Activated T-helper 9 cell treated with anti-CD3 and anti-CD28 coated beads, Interleukin-2, amount 50 U/mL, for 16 hours (primary cell): ENCODE measurements at regions not wholly inside any gene's neighbourhood (a gene's known extent, or its start where the extent isn't known, plus 50 kb on each side); places are given as distances from the start of the nearest gene placed in this dataset.
"Not testable (repeated sequence)": the region's sequence is repeated elsewhere in the genome, so short reads cannot be mapped to it uniquely, and the experiment has no call there.

ENCODE experiments used
- DNase-seq: peaks from one replicate; pipeline ENCODE4 v3.0.0-alpha.2; 2020; ENCODE audit warnings: low read depth

DNA sequence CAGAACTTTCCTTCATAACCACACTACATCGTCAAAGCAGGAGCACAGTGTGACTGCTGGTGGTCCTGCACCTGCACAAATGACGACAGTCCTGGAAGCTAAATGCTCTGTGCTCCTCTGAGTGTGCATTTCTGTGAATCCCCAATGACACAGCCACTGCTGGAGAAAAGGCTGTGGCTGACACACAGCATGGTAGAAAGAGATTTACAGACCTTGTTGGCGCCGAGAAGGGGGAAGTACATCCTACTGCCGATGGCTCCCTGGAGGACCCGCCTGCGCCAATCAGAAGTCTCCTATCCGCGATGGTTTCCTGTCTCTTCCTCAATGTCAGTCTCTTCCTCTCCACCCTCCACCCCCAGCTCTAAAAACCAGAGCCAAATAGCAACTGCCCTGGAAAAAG lies 115.4 kb upstream of the RAB4A start:
- DNase-seq, result no peak

DNA sequence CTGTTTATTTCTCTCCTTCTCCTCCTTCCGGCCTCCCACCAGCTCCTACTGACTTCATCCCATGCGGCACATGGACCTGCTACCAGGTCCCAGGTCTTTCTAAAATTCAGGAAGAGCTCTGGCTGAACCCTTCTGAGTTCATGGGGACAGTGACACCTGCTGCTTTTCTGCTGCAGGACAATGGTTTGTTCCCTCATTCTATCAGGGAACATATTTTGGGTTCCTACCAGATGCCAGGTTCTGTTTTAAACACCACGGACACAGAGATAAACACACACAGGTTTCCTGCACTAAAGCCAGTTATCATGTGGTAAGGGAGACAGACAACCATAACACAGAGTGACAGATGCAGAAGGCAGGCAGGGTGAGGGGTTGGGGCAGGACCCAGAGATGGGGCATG lies 114.0 kb upstream of the RAB4A start:
- no peak for DNase-seq

DNA sequence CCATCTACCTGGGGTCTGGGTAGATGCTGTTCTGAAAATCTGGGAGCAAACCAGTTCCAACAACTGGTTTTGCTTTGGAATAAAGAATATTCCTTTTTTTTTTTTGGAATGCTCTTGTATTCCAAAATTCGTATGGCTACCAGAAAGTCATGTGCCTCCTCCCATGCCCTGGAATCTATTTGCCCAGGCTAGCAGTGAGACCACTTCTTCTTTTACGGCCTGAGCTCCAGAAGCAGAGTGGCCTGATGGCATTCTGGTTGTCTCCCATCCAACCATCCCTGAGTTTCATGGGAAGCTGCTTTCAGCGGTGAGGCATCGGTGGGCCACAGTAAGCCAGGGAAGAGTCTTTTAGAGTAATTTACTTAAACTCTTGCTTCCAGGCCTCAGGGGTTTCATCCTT lies 113.4 kb upstream of the RAB4A start:
- DNase-seq, result no peak

DNA sequence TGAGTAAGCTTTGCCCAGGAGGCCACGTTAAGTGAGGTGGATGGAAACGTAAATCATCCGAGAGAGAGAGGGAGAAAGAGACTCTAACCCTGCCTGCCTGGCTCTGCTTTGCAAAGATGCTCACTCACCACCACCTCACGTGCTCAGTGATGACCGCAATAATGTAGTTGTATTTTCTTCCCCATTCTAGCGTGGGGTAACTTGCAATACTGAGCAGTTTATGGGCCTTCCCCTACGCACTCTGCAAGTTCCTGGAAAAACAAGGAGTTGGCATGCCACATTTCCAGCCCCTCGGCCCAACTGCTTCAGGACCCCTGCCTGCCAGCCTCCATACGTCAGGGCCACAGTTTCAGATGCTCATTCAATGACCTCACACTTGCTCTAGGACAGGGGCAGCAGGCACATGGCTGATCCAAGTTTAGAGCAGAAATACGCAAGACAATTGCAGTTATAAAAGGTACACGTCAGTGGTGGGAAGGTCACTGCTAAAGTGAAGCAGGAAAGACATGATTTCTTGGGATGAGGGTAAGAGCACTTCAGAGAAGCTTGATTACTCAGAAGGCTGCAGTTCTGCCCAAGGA lies 112.5 kb upstream of the RAB4A start:
- no peak for DNase-seq

DNA sequence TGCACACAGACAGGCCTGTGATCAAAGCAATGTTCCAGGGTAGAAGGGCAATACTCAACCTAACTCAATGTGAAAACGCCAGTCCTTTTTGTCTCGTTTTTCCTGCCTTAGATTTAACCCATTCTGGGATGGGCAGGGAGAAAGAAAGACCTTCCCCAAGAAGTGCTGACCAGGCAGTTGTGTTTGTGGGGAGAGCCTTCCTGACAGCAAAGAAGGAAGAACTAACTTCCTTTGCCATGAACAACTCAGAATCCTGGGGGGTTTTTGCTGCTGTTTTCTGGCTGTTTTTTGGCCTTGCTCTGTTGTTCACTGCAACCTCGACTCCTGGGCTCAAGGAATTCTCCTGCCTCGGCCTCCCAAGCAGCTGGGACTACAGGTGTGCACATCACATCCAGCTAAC lies 112.0 kb upstream of the RAB4A start:
- DNase-seq, result no peak

DNA sequence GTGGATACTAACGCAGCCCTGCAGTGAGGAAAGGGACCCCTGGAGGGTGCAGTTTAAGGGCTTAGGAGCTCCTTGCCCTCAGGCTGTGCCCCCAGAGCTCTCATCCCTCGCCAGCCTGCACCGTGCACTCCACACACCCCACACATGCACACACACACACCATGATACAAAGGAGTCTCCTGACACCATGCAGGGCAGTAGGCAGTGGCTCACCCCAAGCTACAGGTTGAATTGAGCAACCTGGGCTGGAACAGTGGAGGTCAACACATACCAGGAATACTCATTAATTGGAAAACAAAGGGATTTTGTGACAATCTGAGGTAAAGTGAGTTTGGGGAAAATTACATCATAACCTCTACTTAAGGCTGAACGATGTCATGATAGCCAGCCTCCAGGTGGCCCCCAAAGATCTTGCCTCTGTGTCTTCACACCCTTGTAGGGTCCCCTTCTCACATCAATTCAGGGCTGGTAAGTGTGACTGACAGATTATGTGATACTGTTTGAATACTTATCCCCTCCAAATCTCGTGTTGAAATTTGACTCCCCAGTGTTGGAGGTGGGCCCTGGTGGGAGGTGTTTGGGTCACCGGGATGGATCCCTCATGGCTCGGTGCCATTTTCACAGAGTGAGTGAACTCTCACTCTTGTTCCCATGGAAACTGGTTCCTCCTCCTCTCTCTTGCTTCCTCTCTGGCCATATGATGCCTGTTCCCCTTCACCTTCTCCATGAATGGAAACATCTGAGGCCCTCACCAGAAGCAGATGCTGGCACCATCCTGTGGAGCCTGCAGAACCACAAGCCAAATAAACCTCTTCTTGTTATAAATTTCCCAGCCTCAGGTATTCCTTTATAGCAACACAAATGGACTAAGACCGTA lies 111.0 kb upstream of the RAB4A start:
- DNase-seq, result no peak

DNA sequence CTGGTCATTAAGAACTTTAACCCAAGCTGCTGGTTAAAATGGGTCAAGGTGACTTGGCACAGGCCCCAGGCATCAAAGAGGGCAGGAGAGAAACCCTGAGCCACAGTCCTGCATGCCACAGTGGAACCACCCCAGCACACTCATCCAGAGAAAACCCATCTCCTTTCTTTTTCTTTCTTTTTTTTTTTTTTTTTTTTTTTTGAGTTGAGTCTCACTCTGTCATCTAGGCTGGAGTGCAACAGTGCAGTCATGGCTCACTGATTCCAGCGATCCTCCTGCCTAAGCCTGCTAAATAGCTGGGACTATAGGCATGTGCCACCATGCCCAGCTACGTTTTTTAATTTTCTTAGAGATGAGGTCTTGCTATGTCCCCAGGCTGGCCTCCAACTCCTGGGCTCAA lies 109.2 kb upstream of the RAB4A start:
- DNase-seq, result no peak

DNA sequence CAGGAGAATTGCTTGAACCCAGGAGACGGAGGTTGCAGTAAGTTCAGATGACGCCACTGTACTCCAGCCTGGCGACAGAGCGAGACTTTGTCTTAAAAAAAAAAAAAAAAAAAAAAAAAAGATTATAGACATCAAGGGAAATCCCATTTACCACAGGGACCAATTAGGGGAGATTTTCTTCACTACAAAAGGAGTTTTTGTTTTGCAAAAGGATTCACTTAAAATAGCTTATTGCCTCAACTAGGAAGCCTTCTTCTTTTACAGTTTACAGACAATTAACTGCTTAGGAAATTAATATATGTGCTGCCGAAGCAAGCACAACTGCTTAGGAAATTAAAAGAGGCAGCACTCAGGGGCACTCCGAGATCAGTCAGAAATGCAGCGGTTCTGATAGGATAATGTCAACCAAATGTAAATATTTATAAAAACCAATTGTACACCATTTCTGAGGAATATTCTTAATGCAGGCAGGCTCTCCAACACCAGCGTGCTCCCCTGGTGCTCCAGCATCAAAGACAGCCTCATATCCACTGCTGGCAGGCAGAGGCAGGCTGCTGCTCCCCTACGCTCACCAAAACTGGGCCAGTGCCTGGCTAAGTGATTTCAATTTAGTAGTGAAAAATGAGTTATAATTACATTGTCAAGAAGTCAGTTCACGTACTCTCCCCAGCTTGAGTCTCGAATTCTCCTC lies 107.9 kb upstream of the RAB4A start:
- no peak for DNase-seq

DNA sequence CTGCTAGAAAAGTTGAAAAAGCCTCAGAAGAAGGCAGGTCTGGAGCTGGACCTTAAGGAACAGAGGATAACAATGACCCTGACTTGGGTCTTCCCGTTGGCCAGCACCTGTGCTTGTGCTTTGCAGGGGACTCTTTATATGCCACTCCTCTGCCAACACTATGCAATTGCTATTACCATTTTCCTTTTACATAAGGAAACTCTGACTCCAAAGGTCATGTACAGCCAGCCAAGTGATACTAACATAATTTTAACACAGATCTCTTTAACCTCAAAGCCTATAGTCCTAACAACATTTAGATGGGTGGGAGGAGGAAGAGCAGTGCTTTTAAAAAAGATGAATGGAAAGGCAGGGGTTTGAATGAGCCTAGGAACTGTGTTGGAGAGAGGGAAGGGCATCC lies 106.6 kb upstream of the RAB4A start:
- no peak for DNase-seq

DNA sequence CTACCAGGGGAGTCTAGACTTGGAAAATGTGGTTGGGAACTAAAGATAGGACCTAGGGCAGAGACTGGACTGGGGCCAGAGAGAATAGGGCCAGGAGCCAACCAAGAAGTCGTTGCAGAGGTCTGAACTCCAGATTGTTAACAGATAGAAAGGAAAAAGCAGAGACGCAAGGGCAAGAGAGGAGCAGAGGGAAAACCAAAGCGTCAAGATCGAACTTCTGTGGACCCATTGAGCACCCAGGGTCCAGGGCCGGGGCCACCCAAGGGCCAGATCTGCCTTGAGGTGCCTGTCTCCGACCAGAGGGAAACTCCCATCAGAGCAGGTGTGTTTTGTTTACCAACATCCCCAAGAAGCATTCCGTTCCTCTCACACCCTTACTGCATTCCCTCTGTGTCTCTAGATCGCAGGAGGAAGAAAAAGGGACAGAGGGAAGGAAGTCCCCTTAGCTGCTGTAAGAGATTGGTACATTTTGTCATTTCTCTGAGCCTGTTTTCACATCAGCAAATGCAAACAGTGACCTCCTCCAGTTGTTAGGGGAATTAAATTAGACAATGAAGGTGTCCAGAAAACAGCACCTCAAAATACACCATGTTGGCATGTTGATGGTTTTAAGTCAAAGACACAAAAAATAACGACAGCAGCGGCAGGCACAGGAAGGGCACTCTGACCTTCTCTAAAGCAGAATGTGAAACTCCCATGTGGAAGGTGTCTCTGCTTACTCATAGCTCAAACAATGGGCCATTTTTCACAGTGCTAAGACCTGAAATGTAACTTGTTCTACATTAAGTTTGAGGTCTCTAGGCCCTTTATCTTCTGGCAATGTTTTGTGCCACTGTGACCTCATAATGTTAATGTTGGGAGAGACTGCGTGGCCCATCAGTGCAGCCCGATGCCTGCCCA lies 105.8 kb upstream of the RAB4A start:
- no peak for DNase-seq

DNA sequence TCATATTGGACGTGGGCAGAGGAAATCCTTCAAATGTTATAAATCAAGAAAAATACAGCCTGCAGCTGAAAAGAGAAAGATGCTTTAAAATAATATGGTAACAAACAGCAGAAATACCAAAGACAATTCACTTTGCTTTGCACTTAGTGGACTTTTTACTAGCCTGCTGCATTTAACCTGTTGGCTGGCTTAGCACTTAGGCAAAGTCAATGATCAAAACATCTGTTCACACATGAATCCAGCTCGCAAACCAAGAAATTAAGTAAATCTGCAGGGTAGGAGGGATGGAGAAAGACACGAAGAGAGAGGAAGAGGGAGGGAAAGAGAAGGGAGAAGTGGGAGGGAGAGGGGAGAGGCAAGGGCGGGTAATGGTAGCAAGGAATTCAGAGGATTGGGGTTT lies 103.6 kb upstream of the RAB4A start:
- DNase-seq, result no peak

DNA sequence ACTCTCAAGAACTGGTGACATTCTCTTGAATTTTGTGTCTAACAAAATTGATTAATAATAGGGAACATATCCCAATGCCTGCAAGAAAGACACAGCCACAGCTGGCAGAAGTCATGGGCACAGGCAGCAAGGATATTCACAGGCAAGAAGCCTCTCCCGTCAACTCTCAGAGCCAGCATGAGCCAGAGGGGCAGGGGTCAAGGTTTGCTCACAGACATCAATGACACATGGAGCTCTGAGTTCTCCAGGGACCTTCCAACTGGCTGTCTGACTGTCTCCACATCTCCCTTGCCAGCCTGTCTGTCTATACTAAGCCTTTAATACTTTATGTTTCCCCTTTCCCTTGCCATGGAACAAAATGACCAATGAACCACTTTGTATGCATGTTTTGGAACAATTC lies 101.5 kb upstream of the RAB4A start:
- DNase-seq, result no peak

DNA sequence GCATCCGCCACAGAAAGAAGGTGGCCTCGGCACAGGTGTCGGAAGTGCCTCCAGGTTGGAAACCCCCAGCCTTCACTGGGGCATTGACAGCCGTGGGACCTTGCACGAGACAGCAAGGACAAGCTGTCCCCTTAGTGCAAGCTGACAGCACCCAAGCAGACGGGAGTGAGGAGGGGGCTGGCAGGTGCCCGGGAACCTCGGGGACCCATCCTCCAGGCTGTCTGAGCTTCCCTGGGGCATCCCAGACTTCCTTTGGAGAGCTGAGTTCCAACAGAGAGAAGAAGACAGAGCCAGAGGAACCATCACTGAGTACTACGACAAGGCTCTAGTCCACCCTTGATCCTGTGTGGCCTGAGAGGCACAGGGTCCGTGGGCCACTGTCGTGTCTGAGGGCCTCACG lies 100.6 kb upstream of the RAB4A start:
- no peak for DNase-seq

DNA sequence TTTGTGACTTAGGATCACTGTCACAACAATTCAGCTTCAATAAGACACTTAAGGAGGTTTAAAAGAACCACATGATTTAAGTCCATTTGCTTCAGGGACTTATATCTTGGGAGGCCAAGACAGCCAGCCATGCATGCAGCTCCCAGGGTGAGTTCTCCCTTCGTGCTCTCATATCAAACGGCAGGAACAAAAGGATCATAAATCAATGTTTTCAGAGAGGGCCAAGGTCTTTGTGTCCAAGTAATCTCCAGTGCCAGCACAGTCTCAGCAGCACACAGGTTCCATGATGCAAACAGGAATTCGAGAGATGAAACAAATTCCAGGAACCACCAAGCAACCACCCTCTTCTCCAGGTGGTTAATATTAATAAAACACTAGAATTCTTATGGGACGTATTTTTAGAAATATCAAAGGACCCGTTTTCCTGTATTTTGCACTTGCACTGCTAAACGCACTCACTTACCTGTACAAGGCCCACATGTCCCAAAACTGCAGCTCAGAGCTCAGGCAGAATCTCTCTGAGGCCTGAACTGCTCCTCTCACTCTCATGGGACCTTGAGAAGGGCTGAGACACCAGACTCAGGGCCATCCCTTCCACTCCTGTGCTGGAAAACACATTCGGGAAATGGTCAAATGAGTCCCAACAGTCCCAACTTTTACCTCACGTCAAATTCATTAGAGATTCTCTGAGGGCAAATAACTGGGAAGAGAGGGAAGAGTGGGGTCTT lies 100.0 kb upstream of the RAB4A start:
- no peak for DNase-seq

DNA sequence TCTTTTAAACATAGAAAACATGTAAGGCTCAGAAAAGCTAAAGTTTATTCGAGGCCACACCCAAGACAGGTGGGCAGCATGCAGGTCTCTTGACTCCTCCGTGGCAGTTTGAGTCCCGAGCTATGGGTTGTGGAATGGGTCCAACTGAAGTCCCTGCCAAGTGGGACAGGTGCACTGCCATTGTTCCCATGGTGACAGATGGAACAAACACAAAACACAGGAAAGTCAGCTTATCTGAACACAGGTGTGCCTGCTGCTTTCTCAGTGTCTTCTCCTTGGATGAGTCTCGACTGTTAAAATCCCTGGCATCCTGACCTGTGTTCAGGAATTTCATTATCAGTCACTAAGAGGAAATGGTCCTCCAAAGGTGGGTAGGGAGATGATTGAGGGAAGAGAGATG lies 99.0 kb upstream of the RAB4A start:
- DNase-seq, result no peak

DNA sequence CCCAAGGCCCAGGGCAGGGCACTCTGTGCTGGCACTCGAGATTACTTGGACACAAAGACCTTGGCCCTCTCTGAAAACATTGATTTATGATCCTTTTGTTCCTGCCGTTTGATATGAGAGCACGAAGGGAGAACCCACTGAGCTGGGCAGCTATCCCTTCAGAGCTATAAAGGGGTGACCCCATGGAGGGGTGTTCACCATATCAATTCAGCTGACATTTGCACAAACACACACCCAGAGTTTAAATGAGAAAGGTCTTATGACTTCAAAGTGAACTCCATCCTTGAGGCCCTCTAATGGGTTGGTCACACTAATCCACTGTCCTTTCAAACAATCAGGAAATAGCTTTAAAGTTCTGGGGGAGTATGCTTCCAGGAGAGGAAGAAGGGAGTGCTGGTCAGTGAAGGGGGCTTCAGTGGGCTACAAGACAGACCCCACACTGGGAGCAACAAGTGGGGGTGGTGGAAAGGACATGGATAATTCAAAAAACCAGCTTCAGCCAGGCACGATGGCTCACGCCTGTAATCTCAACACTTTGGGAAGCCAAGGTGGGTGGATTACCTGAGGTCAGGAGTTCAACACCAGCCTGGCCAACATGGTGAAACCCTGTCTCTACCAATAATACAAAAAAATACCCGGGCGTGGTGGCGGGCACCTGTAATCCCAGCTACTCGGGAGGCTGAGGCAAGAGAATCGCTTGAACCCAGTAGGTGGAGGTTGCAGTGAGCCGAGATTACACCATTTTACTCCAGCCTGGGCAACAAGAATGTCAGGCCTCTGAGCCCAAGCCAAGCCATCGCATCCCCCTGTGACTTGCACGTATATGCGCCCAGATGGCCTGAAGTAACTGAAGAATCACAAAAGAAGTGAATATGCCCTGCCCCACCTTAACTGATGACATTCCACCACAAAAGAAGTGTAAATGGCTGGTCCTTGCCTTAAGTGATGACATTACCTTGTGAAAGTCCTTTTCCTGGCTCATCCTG lies 97.1 kb upstream of the RAB4A start:
- not testable (repeated sequence) for DNase-seq

DNA sequence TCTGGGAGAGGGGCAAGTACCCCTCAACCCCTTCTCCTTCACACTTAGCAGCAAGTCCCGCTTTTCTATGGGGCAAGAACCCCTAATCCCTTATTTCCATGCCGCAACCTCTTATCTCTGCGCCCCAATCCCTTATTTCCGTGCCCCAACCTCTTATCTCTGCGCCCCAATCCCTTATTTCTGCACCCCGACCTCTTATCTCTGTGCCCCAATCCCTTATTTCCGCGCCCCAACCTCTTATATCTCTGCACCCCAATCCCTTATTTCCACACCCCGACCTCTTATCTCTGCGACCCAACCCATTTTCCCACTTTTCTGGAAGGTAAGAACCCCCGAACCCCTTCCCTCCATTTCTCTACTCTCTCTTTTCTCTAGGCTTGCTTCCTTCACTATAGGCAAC lies 95.6 kb upstream of the RAB4A start:
- not testable (repeated sequence) for DNase-seq

DNA sequence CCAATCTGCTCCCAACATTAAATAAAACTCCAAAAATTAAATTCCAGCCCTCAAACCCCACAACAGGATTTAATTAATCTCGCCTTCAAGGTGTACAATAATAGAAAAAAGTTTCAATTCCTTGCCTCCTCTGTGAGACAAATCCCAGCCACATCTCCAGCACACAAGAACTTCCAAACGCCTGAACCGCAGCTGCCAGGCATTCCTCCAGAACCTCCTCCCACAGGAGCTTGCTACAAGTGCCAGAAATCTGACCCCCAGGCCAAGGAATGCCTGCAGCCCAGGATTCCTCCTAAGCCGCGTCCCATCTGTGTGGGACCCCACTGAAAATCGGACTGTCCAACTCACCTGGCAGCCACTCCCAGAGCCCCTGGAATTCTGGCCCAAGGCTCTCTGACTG lies 94.5 kb upstream of the RAB4A start:
- not testable (repeated sequence) for DNase-seq

DNA sequence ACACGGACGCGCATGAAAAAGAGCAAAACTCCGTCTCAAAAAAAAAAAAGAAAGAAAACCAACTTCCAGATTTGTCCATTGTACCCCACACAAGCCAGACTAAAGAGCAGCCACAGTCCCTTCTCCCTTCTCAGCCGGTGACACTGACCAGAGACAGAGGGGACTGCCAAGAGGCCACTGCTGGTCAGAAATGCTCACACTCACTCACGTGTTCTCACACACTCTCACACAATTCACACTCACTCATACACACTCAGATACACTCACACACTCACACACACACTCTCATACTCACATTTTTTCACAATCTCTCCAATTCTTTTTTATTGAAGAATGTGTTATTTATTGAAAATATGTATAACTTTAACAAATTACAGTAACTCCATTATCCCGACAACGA lies 90.8 kb upstream of the RAB4A start:
- no peak for DNase-seq

DNA sequence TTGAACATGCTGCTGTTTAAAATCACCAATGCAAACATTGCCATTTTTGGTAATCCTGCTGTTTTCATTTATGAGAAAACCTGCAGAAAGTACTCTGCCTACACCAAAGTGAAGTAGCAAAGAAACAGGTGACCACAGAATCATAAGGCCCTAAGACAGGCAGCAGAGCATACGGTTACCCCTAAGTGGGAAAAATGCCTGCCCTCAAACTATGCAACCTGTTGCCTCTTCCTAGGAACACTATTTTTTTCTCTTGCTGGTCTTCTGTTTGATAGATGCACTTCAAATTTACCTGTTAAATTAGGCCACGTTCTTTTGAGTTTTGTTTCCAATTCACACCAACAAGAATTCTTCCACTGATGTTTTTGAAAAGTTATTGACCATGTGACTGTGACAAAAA lies 89.5 kb upstream of the RAB4A start:
- no peak for DNase-seq
